NCI-H2196 treated with DMSO at 0.1 percent for 48 hours (cell line): ENCODE measurements at regions not wholly inside any gene's neighbourhood (a gene's known extent, or its start where the extent isn't known, plus 50 kb on each side); places are given as distances from the start of the nearest gene placed in this dataset.

Experiments used
- DNase-seq: peaks from one replicate; lab custom pipeline; 2025; ENCODE audit not compliant: unreplicated experiment; lab: John Stamatoyannopoulos, UW

DNA sequence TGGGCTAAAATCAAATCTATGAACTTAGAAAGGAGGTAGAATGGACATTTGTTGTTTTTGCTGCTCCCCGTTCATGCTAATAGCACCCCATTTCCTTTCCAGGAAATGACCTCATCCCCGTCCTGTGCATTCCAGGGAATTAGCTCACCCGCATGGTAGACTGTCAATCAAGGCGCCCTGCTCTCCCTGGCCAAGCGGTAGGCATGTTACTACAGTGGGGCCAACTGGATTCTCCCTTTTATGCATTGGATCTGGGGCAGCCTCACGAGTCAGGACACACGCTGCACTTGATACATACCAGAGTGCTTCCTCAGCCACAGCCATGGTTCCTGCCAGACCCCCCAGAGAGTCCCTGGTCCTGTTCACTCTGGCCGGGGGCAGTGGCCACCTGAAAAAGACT lies 111.0 kb upstream of the PTCH1 start:
- no peak for DNase-seq

DNA sequence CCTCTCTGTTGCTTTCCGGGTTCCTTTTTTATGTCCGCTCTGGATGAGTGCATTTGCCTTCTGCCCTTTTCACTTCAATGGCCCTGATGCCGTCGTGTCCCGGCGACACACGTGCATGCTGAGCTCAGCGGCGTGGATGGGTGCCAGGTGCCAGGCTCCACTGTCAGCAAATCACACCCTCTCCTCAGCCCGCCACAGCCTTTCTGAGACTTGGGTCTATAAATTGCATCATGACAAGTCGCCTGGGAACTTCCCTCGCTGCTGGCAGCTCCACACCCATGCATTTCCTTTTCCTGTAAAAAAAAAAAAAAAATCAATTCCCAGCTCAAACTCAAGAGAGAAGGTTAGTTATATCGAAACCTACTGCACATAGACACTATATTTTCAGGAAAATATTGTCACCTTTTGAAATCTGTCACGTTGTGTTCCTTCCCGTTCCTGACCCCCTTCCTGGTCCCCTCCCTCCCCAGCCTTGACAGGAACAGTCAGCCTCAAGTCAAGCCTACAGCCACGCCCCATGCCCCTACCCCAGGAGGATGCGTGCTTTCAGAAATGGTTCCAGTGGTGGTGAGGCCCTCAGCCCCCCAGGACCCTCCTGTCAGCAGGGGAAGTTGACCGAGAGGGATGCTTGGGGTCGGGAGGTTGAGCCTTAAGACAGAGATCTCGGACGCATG lies 110.3 kb upstream of the PTCH1 start:
- DNase-seq, result no peak

GRCh38 chr9:95626341-95626740 lies 109.6 kb upstream of the PTCH1 start:
- DNase-seq, result no peak

DNA sequence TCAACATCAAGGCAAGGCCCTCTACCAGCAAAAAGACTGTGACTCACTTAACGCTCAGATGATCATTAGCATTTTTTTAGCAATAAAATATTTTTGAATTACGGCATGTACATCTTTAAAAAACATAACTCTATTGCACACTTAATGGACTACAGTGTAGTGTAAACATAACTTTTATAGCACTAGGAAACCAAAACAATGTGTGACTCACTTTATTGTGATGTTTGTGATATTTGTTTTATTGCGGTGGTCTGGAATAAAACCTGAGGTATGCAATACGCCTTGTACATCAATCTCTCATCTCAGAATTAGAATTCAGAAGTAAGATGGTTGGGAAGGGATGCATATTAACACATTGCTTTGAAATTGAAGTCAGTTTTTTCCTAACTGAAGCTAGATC lies 106.9 kb upstream of the PTCH1 start:
- DNase-seq, result no peak

- DNase-seq, result no peak
These were observed 104.0 kb upstream of the PTCH1 start for GRCh38 chr9:95620722-95621121.

DNA sequence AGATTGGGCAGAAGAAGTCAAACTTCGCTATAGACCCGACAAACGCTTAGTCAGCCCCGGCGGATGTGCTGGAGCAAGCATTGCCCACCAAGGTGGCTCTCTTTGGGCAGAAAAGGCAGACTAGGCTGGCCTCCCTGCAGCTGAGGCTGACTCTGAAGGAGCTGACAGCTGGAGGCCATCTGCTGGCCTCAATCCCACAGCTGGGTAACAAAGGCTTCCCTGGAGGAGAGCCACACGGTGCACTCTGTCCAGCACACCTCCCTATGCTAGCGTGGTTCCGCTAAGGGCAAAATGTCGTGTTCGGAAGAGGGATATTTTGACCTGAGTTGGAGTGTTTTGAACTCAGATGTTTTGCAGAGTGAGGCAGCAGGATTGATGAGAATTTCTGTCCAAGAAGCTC lies 103.5 kb upstream of the PTCH1 start:
- no peak for DNase-seq

DNA sequence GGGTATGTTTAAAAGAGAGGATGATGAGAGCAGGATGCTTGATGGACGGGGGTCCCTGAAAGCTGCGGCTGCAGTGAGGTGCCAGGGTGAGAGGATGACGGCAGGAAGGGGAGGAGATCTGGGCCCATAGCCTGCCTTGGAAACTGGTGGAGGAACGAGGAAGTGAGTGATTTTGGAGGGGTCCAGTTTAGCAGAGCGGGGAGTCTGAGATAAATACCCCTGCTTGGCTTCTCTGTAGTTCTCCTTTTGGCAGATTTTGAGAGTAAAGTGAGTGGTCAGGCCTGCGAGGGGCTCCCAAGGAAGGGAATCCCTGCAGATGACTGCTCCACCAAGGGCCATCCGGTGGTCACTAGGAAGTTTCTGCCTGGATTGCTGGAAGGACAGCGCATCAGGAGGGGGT lies 98.5 kb upstream of the PTCH1 start:
- DNase-seq, result no peak

GRCh38 chr9:95613670-95614069 lies 96.9 kb upstream of the PTCH1 start:
- DNase-seq, result no peak

DNA sequence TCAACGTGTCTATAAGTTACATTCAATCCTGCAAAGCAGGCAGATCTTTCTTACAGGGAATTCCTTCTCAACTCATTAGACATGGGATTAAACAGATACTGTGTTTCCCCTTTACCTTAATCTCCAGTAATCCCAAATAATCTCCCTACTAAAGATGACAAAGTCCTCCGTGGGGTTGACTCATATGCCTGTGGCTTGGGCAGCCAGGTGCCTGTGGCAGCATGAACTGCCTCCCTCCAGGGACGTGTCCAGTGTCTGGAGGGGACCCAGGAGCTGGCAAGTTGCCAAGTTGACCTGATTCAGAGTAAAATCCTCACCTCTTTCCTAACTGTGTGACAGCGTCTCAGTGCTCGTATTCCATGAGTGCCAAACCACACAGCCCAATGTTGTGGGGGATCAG lies 94.6 kb upstream of the PTCH1 start:
- no peak for DNase-seq

- no peak for DNase-seq
These were observed 93.4 kb upstream of the PTCH1 start for GRCh38 chr9:95610006-95610785.

DNA sequence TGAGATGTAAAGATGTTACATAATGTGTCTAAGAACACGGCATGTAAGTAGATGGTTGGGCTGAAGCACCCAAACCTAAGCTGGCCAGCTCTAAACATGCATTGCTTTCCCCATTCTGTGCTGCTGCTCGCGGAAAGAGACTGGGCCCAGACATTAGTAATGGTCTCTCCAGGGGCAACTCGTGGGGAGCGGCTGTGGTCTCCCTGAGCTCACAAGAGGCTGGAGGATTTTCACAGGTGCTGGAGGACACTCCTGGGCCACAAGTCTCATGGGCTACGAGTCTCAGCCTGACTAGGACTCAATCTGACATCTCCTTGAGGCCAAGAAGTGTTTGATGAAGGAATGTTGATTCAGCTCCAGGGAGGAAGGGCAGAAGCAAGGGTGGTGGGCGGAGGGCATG lies 92.7 kb upstream of the PTCH1 start:
- DNase-seq, result no peak

DNA sequence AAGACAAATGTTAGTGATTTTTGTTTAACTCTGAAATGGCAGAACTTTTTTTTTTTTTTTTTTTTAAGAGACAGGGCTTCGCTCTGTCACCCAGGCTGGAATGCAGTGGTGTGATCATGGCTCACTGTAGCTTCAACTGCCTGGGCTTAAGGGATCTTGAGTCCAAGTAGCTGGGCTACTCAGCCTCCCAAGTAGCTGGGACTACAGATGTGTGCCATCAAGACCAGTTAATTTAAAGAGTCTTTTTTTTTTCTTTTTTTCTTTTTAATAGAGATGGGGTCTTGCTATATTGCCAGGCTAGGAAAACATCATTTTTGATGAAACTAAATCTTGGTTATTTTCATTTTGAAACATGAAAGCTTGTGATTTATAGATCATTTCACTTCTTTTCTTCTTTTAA lies 91.6 kb upstream of the PTCH1 start:
- DNase-seq, result no peak

DNA sequence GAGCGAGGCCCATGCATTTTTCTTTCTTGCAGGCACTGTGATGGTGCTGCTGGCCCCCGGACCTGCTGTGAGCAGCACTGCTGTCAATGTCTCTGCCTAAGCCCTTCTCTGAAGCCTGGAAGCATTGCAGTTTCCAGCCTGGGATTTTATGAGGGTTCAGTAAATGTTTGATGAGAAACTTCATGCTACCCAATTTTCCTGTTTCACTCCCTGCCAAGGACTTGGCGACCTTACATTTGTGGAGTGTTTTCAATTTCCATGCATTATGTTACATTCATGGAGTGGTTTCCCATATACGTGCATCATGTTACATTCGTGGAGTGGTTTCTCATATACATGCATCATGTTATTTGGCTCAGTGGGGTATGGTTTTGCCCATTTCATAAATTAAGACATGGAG lies 90.7 kb upstream of the PTCH1 start:
- no peak for DNase-seq

GRCh38 chr9:95606489-95607350 lies 89.9 kb upstream of the PTCH1 start:
- DNase-seq, result no peak

GRCh38 chr9:95605816-95606488 lies 89.2 kb upstream of the PTCH1 start:
- DNase-seq, result no peak

DNA sequence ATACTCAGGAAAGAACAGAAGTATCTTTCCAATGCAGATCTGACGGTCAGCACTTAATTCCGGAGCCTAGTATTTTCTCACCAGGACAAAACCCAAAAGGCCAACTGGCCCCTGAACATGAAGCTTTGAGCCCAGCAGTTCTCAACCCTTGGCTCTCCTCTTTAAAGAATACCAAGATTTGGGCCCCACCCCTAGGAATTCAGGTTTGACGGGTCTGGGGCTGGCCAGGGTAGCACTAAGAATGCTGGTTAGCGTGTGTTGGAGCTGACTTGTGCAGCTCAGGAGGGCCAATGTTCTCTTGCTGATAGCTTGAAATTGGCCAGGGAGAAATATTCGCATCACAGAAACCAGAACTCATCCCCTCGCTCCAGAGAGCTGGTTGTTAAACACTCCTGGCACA lies 88.3 kb upstream of the PTCH1 start:
- no peak for DNase-seq

DNA sequence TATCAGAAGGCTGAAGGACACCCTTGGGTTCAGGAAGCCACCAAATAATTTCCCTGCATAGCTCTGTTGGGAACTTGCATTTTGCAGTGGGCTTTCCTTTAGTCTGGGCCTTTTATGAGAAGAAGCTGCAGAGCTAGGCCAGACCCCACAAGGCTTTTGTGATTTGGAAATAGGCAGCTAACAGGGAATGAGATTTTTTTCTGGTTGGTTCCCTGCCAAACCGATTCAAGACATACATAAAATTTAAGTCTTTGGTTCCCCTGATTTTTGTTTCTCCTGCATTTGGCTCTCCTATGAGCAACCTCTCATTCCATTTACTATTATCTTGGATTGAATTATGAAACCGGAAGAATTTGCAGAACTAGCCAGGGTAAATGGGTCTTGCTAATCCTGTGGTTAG lies 81.5 kb upstream of the PTCH1 start:
- no peak for DNase-seq

- DNase-seq, result no peak
These were observed 79.0 kb upstream of the PTCH1 start for GRCh38 chr9:95595721-95596295.

DNA sequence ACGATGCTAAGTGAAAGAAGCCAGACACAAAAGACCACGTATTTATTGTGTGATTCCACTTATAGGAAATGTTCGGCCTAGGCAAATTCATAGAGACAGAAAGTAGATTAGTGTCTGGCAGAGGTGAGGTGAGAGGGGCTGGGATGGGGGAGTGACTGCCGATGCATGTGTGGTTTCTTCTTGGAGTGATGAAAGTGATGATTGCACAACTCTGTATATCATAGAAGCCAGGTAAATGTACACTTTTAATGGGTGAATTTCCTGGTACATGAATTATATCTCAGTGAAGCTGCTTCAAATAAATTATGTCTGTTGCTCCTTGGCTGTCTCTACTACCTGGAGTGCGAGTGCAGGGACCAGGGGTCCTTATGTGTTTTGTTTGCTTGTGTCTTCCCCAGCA lies 76.2 kb upstream of the PTCH1 start:
- no peak for DNase-seq

GRCh38 chr9:95588724-95589588 lies 72.2 kb upstream of the PTCH1 start:
- no peak for DNase-seq
